ENCODE measurements at regions not wholly inside any gene's neighbourhood (a gene's known extent, or its start where the extent isn't known, plus 50 kb on each side); places are given as distances from the start of the nearest gene placed in this dataset.

GRCh38 chr15:56293495-56294292 lies 50.0 kb upstream of the RFX7 start:
- Histone ChIP-seq H3K4me3 (ENCODE audit: low read depth, low read length, poor library complexity, severe bottlenecking) (no peak overlapping the region), H4K20me1 (ENCODE audit: insufficient read depth, low read length) (no peaks in the 10 kb centered on the region), H3K27ac (ENCODE audit: low read depth, low read length, poor library complexity, severe bottlenecking) (no peak overlapping the region), H2AFZ (ENCODE audit: low read length) (no peak overlapping the region), H3K36me3 (ENCODE audit: insufficient read depth, low read length) (no peaks in the 10 kb centered on the region), H3K9me2 (ENCODE audit: insufficient read depth, low read length) (no peaks in the 10 kb centered on the region), H3K9me3 (ENCODE audit: low read length) (no peaks in the 10 kb centered on the region), H3K4me1 (ENCODE audit: insufficient read depth, low read length, poor library complexity, severe bottlenecking) (no peaks in the 10 kb centered on the region), H3K79me2 (ENCODE audit: insufficient read depth, low read depth, low read length) (no peaks in the 10 kb centered on the region), H3K4me2 (ENCODE audit: low read length) (no peak overlapping the region)
- TF ChIP-seq EZH2phosphoT487 (IDR thresholded peaks at IDR 0.05; ENCODE audit: borderline replicate concordance, low read depth, low read length) (no peak), CTCF (conservative IDR thresholded peaks at IDR 0.05; ENCODE audit: low read length) (no peak)
- no TSS peak for BruUV-seq (replicated peaks)
- DNase-seq (ENCODE audit: low spot score), result no peak
- ChIA-PET POLR2A (interaction anchor here (0.5 to 0.6 kb wide), 2 partner anchors 15 to 390 kb away, joined by 3 to 5 read pairs; no protein-coding TSS in a partner anchor), CTCF (ENCODE audit: unreplicated experiment) (no interaction called here)
- intact Hi-C loops (cut with micrococcal nuclease; ENCODE audit: unreplicated experiment), result no loop called here

Measured in OCI-LY7 (cell line).